ENCODE measurements at regions not wholly inside any gene's neighbourhood (a gene's known extent, or its start where the extent isn't known, plus 50 kb on each side); places are given as distances from the start of the nearest gene placed in this dataset.

DNA sequence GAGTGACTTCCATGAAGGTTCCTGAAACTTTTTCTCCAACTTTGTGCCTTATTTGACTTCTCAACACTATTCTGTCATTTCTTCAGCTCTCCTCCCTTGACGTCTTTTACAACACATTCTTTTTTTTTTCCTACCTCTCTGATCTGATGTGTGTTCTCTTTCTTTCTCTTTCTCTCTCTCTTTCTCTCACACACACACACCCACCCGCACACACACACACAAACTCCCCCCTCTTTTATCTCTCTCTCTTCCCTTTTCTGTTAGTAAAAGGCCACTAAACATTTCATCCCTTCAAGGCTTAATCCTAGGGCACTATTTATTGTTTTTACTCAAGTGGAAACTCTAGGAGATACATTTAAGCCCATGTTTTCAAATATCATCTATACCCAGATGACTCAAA lies 107.8 kb upstream of the CNTNAP5 start:
- H3K79me2 ChIP-seq (ENCODE audit: insufficient read depth, low read length): no peaks in the 10 kb centered on the region
- no peak overlapping the region for H3K4me3 Mint-ChIP-seq
- H3K4me1 Mint-ChIP-seq: peaks cover 26% of the 10 kb centered on the region
- H3K27me3 ChIP-seq (ENCODE audit: control insufficient read depth in 2 of 2, insufficient read depth in 2 of 2, low read length in 2 of 2): peaks cover 1% of the 10 kb centered on the region in 2 donors
- no peak overlapping the region for H2AFZ ChIP-seq (ENCODE audit: insufficient read depth, low read depth, low read length, poor library complexity, severe bottlenecking)
- peaks cover 0 to 3% (median 0%) of the 10 kb centered on the region in 7 donors for H3K9me3 Mint-ChIP-seq
- H3K4me2 ChIP-seq (replicated peaks; ENCODE audit: extremely low read depth, low read length, poor library complexity, severe bottlenecking): no peak overlapping the region
- H4K20me1 ChIP-seq (ENCODE audit: insufficient read depth, low read length): no peaks in the 10 kb centered on the region
- H3K27ac Mint-ChIP-seq: no peak overlapping the region
- peaks cover 0 to 6% (median 2%) of the 10 kb centered on the region in 3 donors for H3K27me3 Mint-ChIP-seq (ENCODE audit: low read depth in 3 of 3)
- H3K4me1 ChIP-seq (ENCODE audit: control insufficient read depth in 1 of 2, insufficient read depth in 2 of 2, low read length in 2 of 2): peaks cover 0 to 2% of the 10 kb centered on the region in 2 donors
- WGBS (ENCODE audit: insufficient coverage): 0% methylated on average over 1 of the region's 2 CpGs
- H3K9me3 ChIP-seq (replicated peaks in 1 of 2; ENCODE audit: control insufficient read depth in 1 of 2, insufficient read depth in 1 of 2, low read length in 2 of 2): no peaks in the 10 kb centered on the region
- no peak for DNase-seq
- intact Hi-C loops (cut with micrococcal nuclease): no loop called here
- TF ChIP-seq, protein P1, sequence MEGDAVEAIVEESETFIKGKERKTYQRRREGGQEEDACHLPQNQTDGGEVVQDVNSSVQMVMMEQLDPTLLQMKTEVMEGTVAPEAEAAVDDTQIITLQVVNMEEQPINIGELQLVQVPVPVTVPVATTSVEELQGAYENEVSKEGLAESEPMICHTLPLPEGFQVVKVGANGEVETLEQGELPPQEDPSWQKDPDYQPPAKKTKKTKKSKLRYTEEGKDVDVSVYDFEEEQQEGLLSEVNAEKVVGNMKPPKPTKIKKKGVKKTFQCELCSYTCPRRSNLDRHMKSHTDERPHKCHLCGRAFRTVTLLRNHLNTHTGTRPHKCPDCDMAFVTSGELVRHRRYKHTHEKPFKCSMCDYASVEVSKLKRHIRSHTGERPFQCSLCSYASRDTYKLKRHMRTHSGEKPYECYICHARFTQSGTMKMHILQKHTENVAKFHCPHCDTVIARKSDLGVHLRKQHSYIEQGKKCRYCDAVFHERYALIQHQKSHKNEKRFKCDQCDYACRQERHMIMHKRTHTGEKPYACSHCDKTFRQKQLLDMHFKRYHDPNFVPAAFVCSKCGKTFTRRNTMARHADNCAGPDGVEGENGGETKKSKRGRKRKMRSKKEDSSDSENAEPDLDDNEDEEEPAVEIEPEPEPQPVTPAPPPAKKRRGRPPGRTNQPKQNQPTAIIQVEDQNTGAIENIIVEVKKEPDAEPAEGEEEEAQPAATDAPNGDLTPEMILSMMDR (IDR thresholded peaks at IDR 0.05): no peak
- H3K4me3 ChIP-seq (replicated peaks in 1 of 3; ENCODE audit: low read depth in 2 of 3, low read length in 3 of 3): no peak overlapping the region
- H3K9ac ChIP-seq (ENCODE audit: insufficient read depth, low read length, poor library complexity, severe bottlenecking): no peak overlapping the region
- no peaks in the 10 kb centered on the region for H3K36me3 ChIP-seq (replicated peaks in 1 of 2; ENCODE audit: control insufficient read depth in 1 of 2, insufficient read depth in 2 of 2, low read length in 2 of 2)
- no peak overlapping the region for H3K27ac ChIP-seq (ENCODE audit: low read depth in 1 of 2, low read length in 2 of 2)
- H3K36me3 Mint-ChIP-seq: no peaks in the 10 kb centered on the region

DNA sequence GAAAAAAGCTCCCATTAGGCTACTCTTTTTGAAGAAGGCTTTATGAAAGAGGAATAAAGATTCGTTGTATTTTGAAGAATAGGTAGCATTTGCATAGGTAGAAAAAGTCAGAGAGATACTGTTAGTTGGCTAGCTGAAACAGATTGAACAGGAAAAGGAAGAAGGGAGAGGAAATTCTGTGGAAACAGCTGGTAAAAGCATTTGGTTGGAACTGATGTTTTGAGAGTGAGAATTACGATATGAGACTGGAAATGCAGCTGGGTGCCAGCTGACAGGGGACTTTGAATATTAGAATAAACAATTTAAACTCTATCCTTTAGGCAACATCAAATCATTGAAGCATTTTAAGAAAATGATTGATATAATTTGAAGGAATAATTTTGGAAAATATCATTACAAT lies 96.7 kb upstream of the CNTNAP5 start:
- Histone ChIP-seq H3K9me3 (replicated peaks in 1 of 2; ENCODE audit: control insufficient read depth in 1 of 2, insufficient read depth in 1 of 2, low read length in 2 of 2) (peaks cover under 1 to 1% of the 10 kb centered on the region in 2 donors), H3K4me2 (replicated peaks; ENCODE audit: extremely low read depth, low read length, poor library complexity, severe bottlenecking) (no peak overlapping the region), H3K27me3 (ENCODE audit: control insufficient read depth in 2 of 2, insufficient read depth in 2 of 2, low read length in 2 of 2) (no peaks in the 10 kb centered on the region), H3K36me3 (replicated peaks in 1 of 2; ENCODE audit: control insufficient read depth in 1 of 2, insufficient read depth in 2 of 2, low read length in 2 of 2) (no peaks in the 10 kb centered on the region), H2AFZ (ENCODE audit: insufficient read depth, low read depth, low read length, poor library complexity, severe bottlenecking) (no peak overlapping the region), H3K9ac (ENCODE audit: insufficient read depth, low read length, poor library complexity, severe bottlenecking) (no peak overlapping the region), H3K79me2 (ENCODE audit: insufficient read depth, low read length) (no peaks in the 10 kb centered on the region), H3K4me1 (ENCODE audit: control insufficient read depth in 1 of 2, insufficient read depth in 2 of 2, low read length in 2 of 2) (no peaks in the 10 kb centered on the region), H3K27ac (ENCODE audit: low read depth in 1 of 2, low read length in 2 of 2) (no peak overlapping the region), H4K20me1 (ENCODE audit: insufficient read depth, low read length) (no peaks in the 10 kb centered on the region), H3K4me3 (replicated peaks in 1 of 3; ENCODE audit: low read depth in 2 of 3, low read length in 3 of 3) (no peak overlapping the region)
- no peak overlapping the region for H3K27ac Mint-ChIP-seq
- H3K4me3 Mint-ChIP-seq: no peak overlapping the region
- 0% methylated on average over 1 of the region's 2 CpGs for WGBS (ENCODE audit: insufficient coverage)
- TF ChIP-seq, protein P1 (IDR thresholded peaks at IDR 0.05): no peak
- peaks cover 0 to 6% (median 0%) of the 10 kb centered on the region in 7 donors for H3K9me3 Mint-ChIP-seq
- DNase-seq: no peak
- H3K4me1 Mint-ChIP-seq: no peaks in the 10 kb centered on the region
- H3K27me3 Mint-ChIP-seq (ENCODE audit: low read depth in 3 of 3): peaks cover 0 to 3% (median 0%) of the 10 kb centered on the region in 3 donors
- H3K36me3 Mint-ChIP-seq: no peaks in the 10 kb centered on the region
- intact Hi-C loops (cut with micrococcal nuclease): no loop called here

Data from CD14-positive monocyte (primary cell).